Activated T-cell treated with anti-CD3 and anti-CD28 coated beads, Interleukin-2, amount 50 U/mL, for 24 hours (primary cell): ENCODE measurements at regions not wholly inside any gene's neighbourhood (a gene's known extent, or its start where the extent isn't known, plus 50 kb on each side); places are given as distances from the start of the nearest gene placed in this dataset.

Source experiments
- DNase-seq: peaks from one replicate; pipeline ENCODE4 v3.0.0-alpha.2; 2020
- H3K27ac Mint-ChIP-seq: 2 replicates; pipeline ENCODE4 v1.8.0; 2020; ENCODE audit warnings: mild to moderate bottlenecking, mixed read lengths
- H3K27me3 Mint-ChIP-seq: 2 replicates; pipeline ENCODE4 v1.8.0; 2020; ENCODE audit warnings: mixed read lengths
- H3K36me3 Mint-ChIP-seq: 2 replicates; pipeline ENCODE4 v1.8.0; 2020; ENCODE audit warnings: low read depth, mixed read lengths
- H3K4me1 Mint-ChIP-seq: 2 replicates; pipeline ENCODE4 v1.8.0; 2020; ENCODE audit warnings: low read depth, mixed read lengths
- H3K4me3 Mint-ChIP-seq: 2 replicates; pipeline ENCODE4 v1.8.0; 2020; ENCODE audit warnings: mild to moderate bottlenecking, moderate library complexity, mixed read lengths
- H3K9me3 Mint-ChIP-seq: 2 replicates; pipeline ENCODE4 v1.8.0; 2020; ENCODE audit warnings: mixed read lengths

- Mint-ChIP-seq H3K9me3 (no peaks in the 10 kb centered on the region), H3K4me3 (no peak overlapping the region), H3K4me1 (no peaks in the 10 kb centered on the region), H3K27me3 (no peaks in the 10 kb centered on the region), H3K27ac (no peak overlapping the region), H3K36me3 (no peaks in the 10 kb centered on the region)
- DNase-seq, result no peak
These were observed 334.8 kb downstream of the WDR11 start for GRCh38 chr10:121185816-121186455.

- Mint-ChIP-seq H3K9me3 (no peaks in the 10 kb centered on the region), H3K27me3 (no peaks in the 10 kb centered on the region), H3K36me3 (no peaks in the 10 kb centered on the region), H3K4me3 (no peak overlapping the region), H3K27ac (no peak overlapping the region), H3K4me1 (no peaks in the 10 kb centered on the region)
- DNase-seq, result no peak
These were observed 336.2 kb downstream of the WDR11 start for GRCh38 chr10:121187391-121187790.

GRCh38 chr10:121188005-121188404, 336.8 kb downstream of the WDR11 start:
- Mint-ChIP-seq H3K36me3 (no peaks in the 10 kb centered on the region), H3K27me3 (no peaks in the 10 kb centered on the region), H3K4me3 (no peak overlapping the region), H3K27ac (no peak overlapping the region), H3K9me3 (peaks cover 2% of the 10 kb centered on the region), H3K4me1 (no peaks in the 10 kb centered on the region)
- no peak for DNase-seq

GRCh38 chr10:121189066-121189465, 337.9 kb downstream of the WDR11 start:
- no peak overlapping the region for H3K4me3 Mint-ChIP-seq
- no peaks in the 10 kb centered on the region for H3K4me1 Mint-ChIP-seq
- DNase-seq, result no peak
- no peaks in the 10 kb centered on the region for H3K27me3 Mint-ChIP-seq
- H3K36me3 Mint-ChIP-seq, result no peaks in the 10 kb centered on the region
- no peak overlapping the region for H3K27ac Mint-ChIP-seq
- peaks cover 5% of the 10 kb centered on the region for H3K9me3 Mint-ChIP-seq

GRCh38 chr10:121194696-121195523, 343.7 kb downstream of the WDR11 start:
- no peaks in the 10 kb centered on the region for H3K4me1 Mint-ChIP-seq
- no peaks in the 10 kb centered on the region for H3K27me3 Mint-ChIP-seq
- DNase-seq, result no peak
- H3K9me3 Mint-ChIP-seq, result peaks cover 5% of the 10 kb centered on the region
- no peak overlapping the region for H3K27ac Mint-ChIP-seq
- H3K36me3 Mint-ChIP-seq, result no peaks in the 10 kb centered on the region
- no peak overlapping the region for H3K4me3 Mint-ChIP-seq

GRCh38 chr10:121195524-121195910, 344.4 kb downstream of the WDR11 start:
- H3K36me3 Mint-ChIP-seq, result no peaks in the 10 kb centered on the region
- peaks cover 5% of the 10 kb centered on the region for H3K9me3 Mint-ChIP-seq
- no peaks in the 10 kb centered on the region for H3K27me3 Mint-ChIP-seq
- H3K27ac Mint-ChIP-seq, result no peak overlapping the region
- no peak overlapping the region for H3K4me3 Mint-ChIP-seq
- no peak for DNase-seq
- H3K4me1 Mint-ChIP-seq, result no peaks in the 10 kb centered on the region

GRCh38 chr10:121199081-121199480, 347.9 kb downstream of the WDR11 start:
- no peak for DNase-seq
- Mint-ChIP-seq H3K9me3 (no peaks in the 10 kb centered on the region), H3K27ac (no peak overlapping the region), H3K4me1 (no peaks in the 10 kb centered on the region), H3K27me3 (no peaks in the 10 kb centered on the region), H3K36me3 (no peaks in the 10 kb centered on the region), H3K4me3 (no peak overlapping the region)

- Mint-ChIP-seq H3K27ac (no peak overlapping the region), H3K4me1 (no peaks in the 10 kb centered on the region), H3K9me3 (no peaks in the 10 kb centered on the region), H3K36me3 (no peaks in the 10 kb centered on the region), H3K4me3 (no peak overlapping the region), H3K27me3 (no peaks in the 10 kb centered on the region)
- no peak for DNase-seq
These were observed 354.5 kb downstream of the WDR11 start for GRCh38 chr10:121205625-121206024.

- Mint-ChIP-seq H3K4me3 (no peak overlapping the region), H3K9me3 (no peaks in the 10 kb centered on the region), H3K27me3 (no peaks in the 10 kb centered on the region), H3K4me1 (no peaks in the 10 kb centered on the region), H3K36me3 (no peaks in the 10 kb centered on the region), H3K27ac (no peak overlapping the region)
- DNase-seq, result no peak
These were observed 360.3 kb downstream of the WDR11 start for GRCh38 chr10:121211446-121211845.

GRCh38 chr10:121213437-121213836, 362.3 kb downstream of the WDR11 start:
- no peaks in the 10 kb centered on the region for H3K36me3 Mint-ChIP-seq
- no peaks in the 10 kb centered on the region for H3K27me3 Mint-ChIP-seq
- no peaks in the 10 kb centered on the region for H3K4me1 Mint-ChIP-seq
- H3K9me3 Mint-ChIP-seq, result no peaks in the 10 kb centered on the region
- H3K27ac Mint-ChIP-seq, result no peak overlapping the region
- DNase-seq, result no peak
- H3K4me3 Mint-ChIP-seq, result no peak overlapping the region

- H3K27ac Mint-ChIP-seq, result no peak overlapping the region
- no peak overlapping the region for H3K4me3 Mint-ChIP-seq
- H3K4me1 Mint-ChIP-seq, result no peaks in the 10 kb centered on the region
These were observed 365.1 kb downstream of the WDR11 start for GRCh38 chr10:121216295-121216694.

GRCh38 chr10:121216721-121217181, 365.6 kb downstream of the WDR11 start:
- Mint-ChIP-seq H3K4me3 (no peak overlapping the region), H3K36me3 (no peaks in the 10 kb centered on the region), H3K27me3 (no peaks in the 10 kb centered on the region), H3K4me1 (no peaks in the 10 kb centered on the region), H3K27ac (no peak overlapping the region), H3K9me3 (no peaks in the 10 kb centered on the region)
- no peak for DNase-seq

More at GRCh38 chr10:121216295-121216694, 365.1 kb downstream of the WDR11 start:
- H3K36me3 Mint-ChIP-seq, result no peaks in the 10 kb centered on the region
- no peaks in the 10 kb centered on the region for H3K27me3 Mint-ChIP-seq
- no peaks in the 10 kb centered on the region for H3K9me3 Mint-ChIP-seq
- DNase-seq, result no peak

GRCh38 chr10:121217331-121217730, 366.2 kb downstream of the WDR11 start:
- H3K4me1 Mint-ChIP-seq, result no peaks in the 10 kb centered on the region
- no peak overlapping the region for H3K4me3 Mint-ChIP-seq
- H3K27ac Mint-ChIP-seq, result no peak overlapping the region
- no peak for DNase-seq
- no peaks in the 10 kb centered on the region for H3K36me3 Mint-ChIP-seq
- no peaks in the 10 kb centered on the region for H3K27me3 Mint-ChIP-seq
- no peaks in the 10 kb centered on the region for H3K9me3 Mint-ChIP-seq

GRCh38 chr10:121221072-121221471, 369.9 kb downstream of the WDR11 start:
- Mint-ChIP-seq H3K36me3 (no peaks in the 10 kb centered on the region), H3K27me3 (no peaks in the 10 kb centered on the region), H3K9me3 (no peaks in the 10 kb centered on the region), H3K4me3 (no peak overlapping the region), H3K4me1 (no peaks in the 10 kb centered on the region), H3K27ac (no peak overlapping the region)
- no peak for DNase-seq

GRCh38 chr10:121221991-121222390, 370.8 kb downstream of the WDR11 start:
- Mint-ChIP-seq H3K36me3 (no peaks in the 10 kb centered on the region), H3K27ac (no peak overlapping the region), H3K9me3 (no peaks in the 10 kb centered on the region), H3K27me3 (no peaks in the 10 kb centered on the region), H3K4me1 (no peaks in the 10 kb centered on the region), H3K4me3 (no peak overlapping the region)
- no peak for DNase-seq
